Astrocyte of the spinal cord (primary cell): ENCODE measurements at regions not wholly inside any gene's neighbourhood (a gene's known extent, or its start where the extent isn't known, plus 50 kb on each side); places are given as distances from the start of the nearest gene placed in this dataset.

Experiments
- DNase-seq: peaks from one replicate; pipeline ENCODE4 v3.0.0; 2011; ENCODE audit warnings: low read depth, low spot score
- H3K4me3 ChIP-seq: 2 replicates; pipeline ENCODE4 v1.5.1; 2011; ENCODE audit warnings: low read depth, mild to moderate bottlenecking, low read length, moderate library complexity
- CTCF ChIP-seq: IDR thresholded peaks from 2 replicates; pipeline ENCODE4 v1.5.1; 2012; ENCODE audit warnings: low read depth, mild to moderate bottlenecking, low read length, inconsistent platforms
- in situ Hi-C: cut with HindIII; loops from 2 replicates; pipeline ENCODE4 v1.10.0; 2017; ENCODE audit warnings: low sequenced_read_pairs

- no peak for TF ChIP-seq CTCF
- in situ Hi-C loops: no loop called here
- DNase-seq: no peak
- no peak overlapping the region for H3K4me3 ChIP-seq
Observed at GRCh38 chr2:778731-779350, 101.6 kb upstream of the TMEM18 start.

GRCh38 chr2:777546-777945 lies 100.3 kb upstream of the TMEM18 start:
- TF ChIP-seq CTCF: no peak
- in situ Hi-C loops: no loop called here
- no peak overlapping the region for H3K4me3 ChIP-seq
- DNase-seq: no peak

- no peak for TF ChIP-seq CTCF
- in situ Hi-C loops: no loop called here
- DNase-seq: no peak
- no peak overlapping the region for H3K4me3 ChIP-seq
Observed at GRCh38 chr2:777051-777450, 99.8 kb upstream of the TMEM18 start.

- no peak for TF ChIP-seq CTCF
- in situ Hi-C loops: no loop called here
- DNase-seq: no peak
- no peak overlapping the region for H3K4me3 ChIP-seq
Observed at GRCh38 chr2:776487-776886, 99.3 kb upstream of the TMEM18 start.

- DNase-seq: peak; percentile 47
- H3K4me3 ChIP-seq: no peak overlapping the region
- in situ Hi-C loops: no loop called here
- TF ChIP-seq CTCF: no peak
Observed at GRCh38 chr2:776038-776437, 98.8 kb upstream of the TMEM18 start.

- DNase-seq: no peak
- no peak overlapping the region for H3K4me3 ChIP-seq
- TF ChIP-seq CTCF: no peak
- in situ Hi-C loops: no loop called here
Observed at GRCh38 chr2:774436-774835, 97.2 kb upstream of the TMEM18 start.
